ENCODE measurements at regions not wholly inside any gene's neighbourhood (a gene's known extent, or its start where the extent isn't known, plus 50 kb on each side); places are given as distances from the start of the nearest gene placed in this dataset.

GRCh38 chr1:62370594-62370993 is 51.4 kb upstream of the KANK4 start:
- no peak for DNase-seq (ENCODE audit: low read depth in 1 of 2, low spot score in 1 of 2)
- TF ChIP-seq JUND (IDR thresholded peaks at IDR 0.05; ENCODE audit: low read depth) = no peak
- in situ Hi-C loops (cut with HindIII; ENCODE audit: low pct_unique_long_range_greater_than_20kb, low sequenced_read_pairs) = no loop called here

- no peak for DNase-seq (ENCODE audit: low read depth in 1 of 2, low spot score in 1 of 2)
- TF ChIP-seq JUND (IDR thresholded peaks at IDR 0.05; ENCODE audit: low read depth) = no peak
- in situ Hi-C loops (cut with HindIII; ENCODE audit: low pct_unique_long_range_greater_than_20kb, low sequenced_read_pairs) = no loop called here
These were observed 52.1 kb upstream of the KANK4 start for GRCh38 chr1:62371375-62371774.

DNA sequence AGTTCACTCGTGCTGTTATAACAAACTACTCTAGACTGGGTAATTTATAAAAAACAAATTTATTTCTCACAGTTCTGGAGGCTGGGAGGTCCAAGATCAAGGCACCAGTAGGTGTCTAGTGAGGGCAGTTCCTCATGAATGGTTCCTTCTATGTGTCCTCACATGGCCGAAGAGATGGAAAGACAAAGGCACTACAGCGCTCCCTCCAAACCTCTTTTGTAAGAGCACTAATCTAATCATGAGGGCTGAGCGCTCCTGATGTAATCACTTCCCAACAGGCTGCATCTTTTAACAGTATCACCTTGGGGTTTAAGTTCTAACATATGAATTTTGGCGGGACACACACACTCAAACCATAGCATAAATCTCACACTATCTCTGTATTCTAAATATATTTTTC is 54.0 kb upstream of the KANK4 start:
- in situ Hi-C loops (cut with HindIII; ENCODE audit: low pct_unique_long_range_greater_than_20kb, low sequenced_read_pairs) = no loop called here
- no peak for DNase-seq (ENCODE audit: low read depth in 1 of 2, low spot score in 1 of 2)

DNA sequence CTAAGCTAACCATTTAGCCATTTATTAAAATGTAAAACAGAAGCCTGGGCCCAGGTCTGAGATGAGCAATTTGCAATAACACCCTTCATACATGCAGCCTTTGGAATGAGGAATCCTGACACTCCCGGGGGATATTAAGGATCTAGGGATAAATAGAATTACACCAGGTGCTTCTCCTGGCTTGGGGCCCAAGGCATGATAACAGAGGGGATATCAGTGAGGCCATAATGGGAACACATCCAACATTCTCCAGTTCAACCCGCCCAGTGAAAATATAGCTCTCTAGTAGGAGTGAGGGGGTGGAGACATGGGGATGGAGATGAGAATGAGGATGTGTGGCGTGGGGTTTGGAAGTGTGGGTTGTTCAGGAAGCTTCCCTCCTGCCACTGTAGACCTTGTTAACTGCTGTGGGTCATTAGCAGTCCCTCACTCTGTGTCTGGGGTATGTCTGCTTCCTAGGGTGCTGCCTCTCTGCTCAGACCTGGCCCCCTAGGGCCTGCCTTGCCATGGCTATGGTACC is 57.9 kb upstream of the KANK4 start:
- in situ Hi-C loops (cut with HindIII; ENCODE audit: low pct_unique_long_range_greater_than_20kb, low sequenced_read_pairs) = no loop called here
- no peak for DNase-seq (ENCODE audit: low read depth in 1 of 2, low spot score in 1 of 2)
- no peak for TF ChIP-seq JUND (IDR thresholded peaks at IDR 0.05; ENCODE audit: low read depth)

More for the DNA sequence above, 54.0 kb upstream of the KANK4 start:
- no peak for TF ChIP-seq JUND (IDR thresholded peaks at IDR 0.05; ENCODE audit: low read depth)

GRCh38 chr1:62380181-62380580 is 56.7 kb upstream of the USP1 start:
- in situ Hi-C loops (cut with HindIII; ENCODE audit: low pct_unique_long_range_greater_than_20kb, low sequenced_read_pairs) = no loop called here
- no peak for TF ChIP-seq JUND (IDR thresholded peaks at IDR 0.05; ENCODE audit: low read depth)
- DNase-seq (ENCODE audit: low read depth in 1 of 2, low spot score in 1 of 2) = no peak

DNA sequence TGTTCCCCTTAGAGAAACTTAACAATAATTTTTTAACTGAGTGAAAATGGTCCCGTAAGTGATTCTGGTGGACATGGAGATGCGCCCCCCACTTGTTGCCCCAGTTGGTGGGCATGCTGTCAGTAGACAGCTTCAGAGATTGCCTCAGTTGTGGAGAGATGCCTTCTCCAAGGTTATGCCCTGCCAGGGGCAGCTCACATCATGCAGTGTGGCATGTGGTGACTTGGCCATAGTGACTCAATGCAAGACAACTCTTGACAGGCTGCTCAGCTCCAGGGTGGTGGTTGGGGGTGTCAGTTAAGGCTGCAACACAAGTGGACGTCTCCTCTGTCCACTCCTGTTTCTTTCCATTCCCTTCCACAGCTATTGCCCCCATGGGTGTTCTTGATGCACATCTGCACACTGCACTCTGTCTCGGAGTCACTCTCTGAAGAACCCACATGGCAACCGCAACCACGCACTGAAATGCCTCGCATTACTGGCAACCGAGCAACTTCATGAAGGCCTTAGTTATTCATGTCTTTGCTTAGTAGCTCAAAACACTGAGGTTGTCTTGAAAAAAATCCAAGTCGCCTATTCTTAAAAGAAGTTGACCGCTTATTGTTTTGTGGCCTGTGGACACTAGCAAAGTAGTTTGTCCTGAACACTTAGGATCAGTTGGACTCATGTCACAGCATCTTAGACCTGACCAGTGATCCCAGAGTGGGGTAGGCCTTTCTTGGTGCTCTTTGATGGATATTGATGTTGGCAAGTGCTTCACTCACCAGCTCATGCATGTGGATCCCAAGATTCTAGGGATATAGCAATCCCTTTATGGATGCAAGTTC is 54.8 kb upstream of the USP1 start:
- no peak for DNase-seq (ENCODE audit: low read depth in 1 of 2, low spot score in 1 of 2)
- no peak for TF ChIP-seq JUND (IDR thresholded peaks at IDR 0.05; ENCODE audit: low read depth)
- in situ Hi-C loops (cut with HindIII; ENCODE audit: low pct_unique_long_range_greater_than_20kb, low sequenced_read_pairs) = no loop called here

GRCh38 chr1:62382658-62382955 is 54.2 kb upstream of the USP1 start:
- TF ChIP-seq JUND (IDR thresholded peaks at IDR 0.05; ENCODE audit: low read depth) = no peak
- DNase-seq (ENCODE audit: low read depth in 1 of 2, low spot score in 1 of 2) = no peak
- in situ Hi-C loops (cut with HindIII; ENCODE audit: low pct_unique_long_range_greater_than_20kb, low sequenced_read_pairs) = no loop called here

DNA sequence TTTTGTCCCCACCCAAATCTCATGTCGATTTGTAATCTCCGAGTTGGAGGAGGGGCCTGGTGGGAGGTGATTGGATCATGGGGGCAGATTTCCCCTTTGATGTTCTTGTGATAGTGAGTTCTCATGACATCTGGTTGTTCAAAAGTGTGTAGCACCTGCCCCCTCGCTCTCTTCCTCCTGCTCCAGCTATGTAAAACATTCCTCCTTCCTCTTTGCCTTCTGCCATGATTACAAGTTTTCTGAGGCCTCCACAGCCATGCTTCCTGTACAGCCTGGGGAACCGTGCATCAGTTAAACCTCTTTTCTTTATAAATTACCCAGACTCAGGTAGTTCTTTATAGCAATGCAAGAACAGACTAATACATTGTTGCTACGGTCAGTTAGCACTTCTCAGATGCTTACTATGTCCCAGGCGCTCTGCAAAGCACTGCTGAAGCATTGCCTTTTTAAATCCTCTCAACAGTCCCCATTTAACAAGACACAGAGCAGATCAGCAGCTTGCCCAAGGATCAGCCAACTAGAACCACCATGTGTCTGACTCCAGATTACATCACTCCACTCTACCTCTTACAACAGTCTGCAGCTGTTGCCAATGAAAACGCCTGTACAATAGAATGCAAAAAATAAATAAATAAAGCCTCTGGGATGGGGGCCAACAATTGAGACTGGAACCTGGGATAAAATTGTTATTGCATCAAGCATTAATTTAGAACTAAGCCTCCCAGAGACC is 52.4 kb upstream of the USP1 start:
- TF ChIP-seq JUND (IDR thresholded peaks at IDR 0.05; ENCODE audit: low read depth) = no peak
- peak; percentile 9 to 34 for DNase-seq (ENCODE audit: low read depth in 1 of 2, low spot score in 1 of 2)
- in situ Hi-C loops (cut with HindIII; ENCODE audit: low pct_unique_long_range_greater_than_20kb, low sequenced_read_pairs) = no loop called here

- in situ Hi-C loops (cut with HindIII; ENCODE audit: low pct_unique_long_range_greater_than_20kb, low sequenced_read_pairs) = no loop called here
- DNase-seq (ENCODE audit: low read depth in 1 of 2, low spot score in 1 of 2) = no peak
- TF ChIP-seq JUND (IDR thresholded peaks at IDR 0.05; ENCODE audit: low read depth) = no peak
These were observed 50.9 kb upstream of the USP1 start for GRCh38 chr1:62385923-62386322.

- in situ Hi-C loops (cut with HindIII; ENCODE audit: low pct_unique_long_range_greater_than_20kb, low sequenced_read_pairs) = no loop called here
- DNase-seq (ENCODE audit: low read depth in 1 of 2, low spot score in 1 of 2) = peak in 1 of 2 experiments; percentile 12
- TF ChIP-seq JUND (IDR thresholded peaks at IDR 0.05; ENCODE audit: low read depth) = no peak
These were observed 50.3 kb upstream of the USP1 start for GRCh38 chr1:62386351-62387121.

All from T47D (cell line).